Thymus (tissue), 11 donors: ENCODE measurements at regions not wholly inside any gene's neighbourhood (a gene's known extent, or its start where the extent isn't known, plus 50 kb on each side); places are given as distances from the start of the nearest gene placed in this dataset.

Experiments used
- DNase-seq, 9 donors: peaks; one replicate each; pipeline ENCODE4 v3.0.0-alpha.2; 2013; ENCODE audit warnings: low spot score in 9 of 9, low read depth in 6 of 9, missing footprints in 1 of 9
- H3K27ac ChIP-seq, 2 donors: one replicate each; pipeline ENCODE4 v1.5.1; 2013; ENCODE audit warnings: control low read depth in 1 of 2, low read depth in 1 of 2, low read length in 1 of 2, mild to moderate bottlenecking in 1 of 2, moderate library complexity in 1 of 2
- H3K27me3 ChIP-seq, 2 donors: one replicate each; pipeline ENCODE4 v1.5.1; 2013; ENCODE audit warnings: low read length in 1 of 2; ENCODE audit not compliant: control insufficient read depth in 2 of 2, insufficient read depth in 1 of 2
- H3K36me3 ChIP-seq, 2 donors: one replicate each; pipeline ENCODE4 v1.5.1; 2013; ENCODE audit warnings: low read length in 1 of 2, mild to moderate bottlenecking in 1 of 2, moderate library complexity in 1 of 2; ENCODE audit not compliant: control insufficient read depth in 2 of 2, insufficient read depth in 2 of 2
- H3K4me1 ChIP-seq, 2 donors: one replicate each; pipeline ENCODE4 v1.5.1; 2013; ENCODE audit warnings: low read length in 2 of 2; ENCODE audit not compliant: control insufficient read depth in 2 of 2, insufficient read depth in 2 of 2
- H3K4me3 ChIP-seq, 2 donors: one replicate each; pipeline ENCODE4 v1.5.1; 2013; ENCODE audit warnings: low read length in 2 of 2, control low read depth in 1 of 2, mild to moderate bottlenecking in 1 of 2
- H3K9me3 ChIP-seq, 2 donors: one replicate each; pipeline ENCODE4 v1.5.1; 2013; ENCODE audit warnings: low read length in 1 of 2, mild to moderate bottlenecking in 1 of 2; ENCODE audit not compliant: control insufficient read depth in 2 of 2, insufficient read depth in 1 of 2
- WGBS: extraction: QIAGEN DNeasy Blood & Tissue Kit; methylation state at CpG from one replicate; pipeline ENCODE4 v1.1.7; 2013; 5-methylcytosine and 5-hydroxymethylcytosine counted together
- donor health status: healthy.

GRCh38 chr9:26548781-26549290 is 343.8 kb downstream of the CAAP1 start:
- WGBS: 82% methylated on average over 4 of the region's 4 CpGs
- H3K27me3 ChIP-seq: no peaks in the 10 kb centered on the region
- H3K4me3 ChIP-seq: no peak overlapping the region
- no peak for DNase-seq
- H3K4me1 ChIP-seq: no peaks in the 10 kb centered on the region
- no peaks in the 10 kb centered on the region for H3K9me3 ChIP-seq
- no peaks in the 10 kb centered on the region for H3K36me3 ChIP-seq
- no peak overlapping the region for H3K27ac ChIP-seq

GRCh38 chr9:26539867-26540493 is 352.6 kb downstream of the CAAP1 start:
- no peak for DNase-seq
- Histone ChIP-seq H3K27ac (no peak overlapping the region), H3K4me1 (no peaks in the 10 kb centered on the region), H3K9me3 (no peaks in the 10 kb centered on the region), H3K4me3 (no peak overlapping the region), H3K27me3 (no peaks in the 10 kb centered on the region), H3K36me3 (no peaks in the 10 kb centered on the region)
- 95% methylated on average over 6 of the region's 6 CpGs for WGBS

GRCh38 chr9:26537211-26537610 is 355.4 kb downstream of the CAAP1 start:
- H3K27ac ChIP-seq: no peak overlapping the region
- H3K36me3 ChIP-seq: no peaks in the 10 kb centered on the region
- no peaks in the 10 kb centered on the region for H3K4me1 ChIP-seq
- no peaks in the 10 kb centered on the region for H3K27me3 ChIP-seq
- H3K9me3 ChIP-seq: no peaks in the 10 kb centered on the region
- 59% methylated on average over 4 of the region's 4 CpGs for WGBS
- no peak for DNase-seq
- H3K4me3 ChIP-seq: no peak overlapping the region

- Histone ChIP-seq H3K4me1 (no peaks in the 10 kb centered on the region), H3K36me3 (no peaks in the 10 kb centered on the region), H3K27ac (no peak overlapping the region), H3K9me3 (no peaks in the 10 kb centered on the region), H3K4me3 (no peak overlapping the region), H3K27me3 (no peaks in the 10 kb centered on the region)
- 82% methylated on average over 1 of the region's 1 CpG for WGBS
- DNase-seq: no peak
These were observed 357.5 kb downstream of the CAAP1 start for GRCh38 chr9:26535151-26535550.

GRCh38 chr9:26530841-26531240 is 361.8 kb downstream of the CAAP1 start:
- Histone ChIP-seq H3K4me1 (no peaks in the 10 kb centered on the region), H3K9me3 (no peaks in the 10 kb centered on the region), H3K4me3 (no peak overlapping the region), H3K27me3 (no peaks in the 10 kb centered on the region), H3K36me3 (no peaks in the 10 kb centered on the region), H3K27ac (no peak overlapping the region)
- no peak for DNase-seq
- WGBS: 94% methylated on average over 2 of the region's 2 CpGs

- DNase-seq: no peak
- no peaks in the 10 kb centered on the region for H3K9me3 ChIP-seq
- 95% methylated on average over 4 of the region's 4 CpGs for whole genome bisulfite sequencing
- no peaks in the 10 kb centered on the region for H3K27me3 ChIP-seq
- no peak overlapping the region for H3K4me3 ChIP-seq
- H3K4me1 ChIP-seq: no peaks in the 10 kb centered on the region
- H3K27ac ChIP-seq: no peak overlapping the region
- H3K36me3 ChIP-seq: no peaks in the 10 kb centered on the region
These were observed 364.7 kb downstream of the CAAP1 start for GRCh38 chr9:26527931-26528330.

GRCh38 chr9:26524267-26524666 is 368.3 kb downstream of the CAAP1 start:
- peak in 1 of 9 donors; percentile 0 for DNase-seq
- Histone ChIP-seq H3K4me3 (no peak overlapping the region), H3K27ac (no peak overlapping the region), H3K9me3 (no peaks in the 10 kb centered on the region), H3K27me3 (no peaks in the 10 kb centered on the region), H3K36me3 (no peaks in the 10 kb centered on the region), H3K4me1 (no peaks in the 10 kb centered on the region)
- WGBS: 75% methylated on average over 1 of the region's 1 CpG

- H3K4me3 ChIP-seq: no peak overlapping the region
- no peaks in the 10 kb centered on the region for H3K9me3 ChIP-seq
- H3K36me3 ChIP-seq: no peaks in the 10 kb centered on the region
- no peaks in the 10 kb centered on the region for H3K4me1 ChIP-seq
- no peak for DNase-seq
- 83% methylated on average over 3 of the region's 3 CpGs for WGBS
- no peaks in the 10 kb centered on the region for H3K27me3 ChIP-seq
- no peak overlapping the region for H3K27ac ChIP-seq
These were observed 369.0 kb downstream of the CAAP1 start for GRCh38 chr9:26523577-26523976.

GRCh38 chr9:26520141-26520540 is 372.5 kb downstream of the CAAP1 start:
- no peak for DNase-seq
- WGBS: 93% methylated on average over 1 of the region's 1 CpG
- no peaks in the 10 kb centered on the region for H3K9me3 ChIP-seq
- no peaks in the 10 kb centered on the region for H3K27me3 ChIP-seq
- no peak overlapping the region for H3K4me3 ChIP-seq
- no peaks in the 10 kb centered on the region for H3K36me3 ChIP-seq
- H3K4me1 ChIP-seq: no peaks in the 10 kb centered on the region
- no peak overlapping the region for H3K27ac ChIP-seq
